Hepatocyte (in vitro differentiated cells): ENCODE measurements at regions not wholly inside any gene's neighbourhood (a gene's known extent, or its start where the extent isn't known, plus 50 kb on each side); places are given as distances from the start of the nearest gene placed in this dataset.

ENCODE experiments used
- EZH2 ChIP-seq: fragments of 200-600 bp; sonication (generic); IDR thresholded peaks from 2 replicates; pipeline ENCODE4 v1.6.1; 2016; ENCODE audit warnings: antibody characterized with exemption, mild to moderate bottlenecking, borderline replicate concordance
- EZH2phosphoT487 ChIP-seq: fragments of 200-600 bp; sonication (generic); IDR thresholded peaks from one replicate; pipeline ENCODE4 v1.6.1; 2018; ENCODE audit warnings: antibody characterized with exemption, mild to moderate bottlenecking, low read depth, moderate library complexity; ENCODE audit not compliant: unreplicated experiment, severe bottlenecking
- TF ChIP-seq, protein P1 (sequence below): fragments of 200-600 bp; sonication (generic); IDR thresholded peaks from 2 replicates; pipeline ENCODE4 v1.5.1; 2016; ENCODE audit warnings: antibody characterized with exemption, mild to moderate bottlenecking; ENCODE audit not compliant: poor library complexity

DNA sequence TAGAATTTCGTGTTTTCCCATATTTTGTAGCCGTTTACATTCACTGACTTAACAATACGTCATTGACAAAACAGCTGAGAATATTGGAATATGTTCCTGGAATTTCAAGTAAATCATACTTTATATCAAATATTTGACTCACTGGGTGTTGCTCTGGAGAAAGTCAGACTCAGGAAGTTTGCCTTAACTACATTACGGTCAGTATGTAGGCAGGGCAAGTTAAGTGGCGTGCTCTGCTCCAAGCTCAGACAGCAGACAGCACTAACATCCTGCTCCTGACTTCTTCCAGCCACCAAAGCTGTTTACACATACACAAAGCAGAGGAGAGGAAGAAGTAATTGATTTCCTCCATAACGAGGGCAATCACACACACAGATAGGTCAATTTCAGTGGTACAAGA, 414.6 kb downstream of the LRRIQ3 start:
- TF ChIP-seq, protein P1, sequence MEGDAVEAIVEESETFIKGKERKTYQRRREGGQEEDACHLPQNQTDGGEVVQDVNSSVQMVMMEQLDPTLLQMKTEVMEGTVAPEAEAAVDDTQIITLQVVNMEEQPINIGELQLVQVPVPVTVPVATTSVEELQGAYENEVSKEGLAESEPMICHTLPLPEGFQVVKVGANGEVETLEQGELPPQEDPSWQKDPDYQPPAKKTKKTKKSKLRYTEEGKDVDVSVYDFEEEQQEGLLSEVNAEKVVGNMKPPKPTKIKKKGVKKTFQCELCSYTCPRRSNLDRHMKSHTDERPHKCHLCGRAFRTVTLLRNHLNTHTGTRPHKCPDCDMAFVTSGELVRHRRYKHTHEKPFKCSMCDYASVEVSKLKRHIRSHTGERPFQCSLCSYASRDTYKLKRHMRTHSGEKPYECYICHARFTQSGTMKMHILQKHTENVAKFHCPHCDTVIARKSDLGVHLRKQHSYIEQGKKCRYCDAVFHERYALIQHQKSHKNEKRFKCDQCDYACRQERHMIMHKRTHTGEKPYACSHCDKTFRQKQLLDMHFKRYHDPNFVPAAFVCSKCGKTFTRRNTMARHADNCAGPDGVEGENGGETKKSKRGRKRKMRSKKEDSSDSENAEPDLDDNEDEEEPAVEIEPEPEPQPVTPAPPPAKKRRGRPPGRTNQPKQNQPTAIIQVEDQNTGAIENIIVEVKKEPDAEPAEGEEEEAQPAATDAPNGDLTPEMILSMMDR = no peak
- TF ChIP-seq EZH2 = no peak
- no peak for TF ChIP-seq EZH2phosphoT487
